NCI-H748 (cell line): ENCODE measurements at regions not wholly inside any gene's neighbourhood (a gene's known extent, or its start where the extent isn't known, plus 50 kb on each side); places are given as distances from the start of the nearest gene placed in this dataset.
A peak's percentile ranks its signal among the peaks of the same experiment; 100 is the strongest.
"Not testable (repeated sequence)": the region's sequence is repeated elsewhere in the genome, so short reads cannot be mapped to it uniquely, and the experiment has no call there.

Experiments used
- DNase-seq: peaks from one replicate; lab custom pipeline; 2025; ENCODE audit not compliant: unreplicated experiment; lab: John Stamatoyannopoulos, UW

DNA sequence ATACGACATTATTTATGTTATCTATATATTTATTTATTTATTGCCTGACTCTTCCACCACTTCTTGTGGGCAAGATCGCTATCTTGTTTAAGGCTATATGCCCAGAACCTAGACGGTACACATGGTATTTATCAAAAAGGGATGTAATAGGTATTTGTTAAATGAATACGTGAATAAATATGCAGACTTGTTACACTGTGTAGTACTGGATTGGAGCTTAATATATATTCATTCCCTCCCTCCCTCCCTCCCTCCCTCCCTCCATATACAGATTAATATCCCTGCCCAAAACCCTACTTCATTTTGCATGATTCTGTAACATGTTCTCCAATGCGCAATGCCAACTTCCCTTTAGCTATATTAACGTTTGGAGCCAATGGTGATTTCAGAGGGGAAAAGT, 1273.7 kb upstream of the AUTS2 start:
- no peak for DNase-seq

DNA sequence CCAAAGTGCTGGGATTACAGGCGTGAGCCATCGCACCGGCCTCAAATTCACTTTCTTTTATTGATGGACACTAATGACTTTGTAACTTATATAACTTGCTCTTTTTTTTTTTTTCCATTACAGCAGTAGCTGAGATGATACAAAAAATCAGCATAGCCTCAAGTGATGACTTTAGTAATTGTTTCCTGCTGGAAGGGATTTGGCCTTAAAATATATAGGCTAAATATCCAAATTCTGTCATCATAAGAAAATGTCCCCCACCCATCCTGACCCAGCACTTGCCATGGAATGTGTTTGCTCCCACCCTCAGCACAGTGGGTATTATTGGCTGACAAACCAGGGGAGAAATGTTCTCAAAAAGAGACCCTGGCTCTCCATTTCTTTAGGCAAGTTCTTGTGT, 1264.1 kb upstream of the AUTS2 start:
- DNase-seq: no peak

DNA sequence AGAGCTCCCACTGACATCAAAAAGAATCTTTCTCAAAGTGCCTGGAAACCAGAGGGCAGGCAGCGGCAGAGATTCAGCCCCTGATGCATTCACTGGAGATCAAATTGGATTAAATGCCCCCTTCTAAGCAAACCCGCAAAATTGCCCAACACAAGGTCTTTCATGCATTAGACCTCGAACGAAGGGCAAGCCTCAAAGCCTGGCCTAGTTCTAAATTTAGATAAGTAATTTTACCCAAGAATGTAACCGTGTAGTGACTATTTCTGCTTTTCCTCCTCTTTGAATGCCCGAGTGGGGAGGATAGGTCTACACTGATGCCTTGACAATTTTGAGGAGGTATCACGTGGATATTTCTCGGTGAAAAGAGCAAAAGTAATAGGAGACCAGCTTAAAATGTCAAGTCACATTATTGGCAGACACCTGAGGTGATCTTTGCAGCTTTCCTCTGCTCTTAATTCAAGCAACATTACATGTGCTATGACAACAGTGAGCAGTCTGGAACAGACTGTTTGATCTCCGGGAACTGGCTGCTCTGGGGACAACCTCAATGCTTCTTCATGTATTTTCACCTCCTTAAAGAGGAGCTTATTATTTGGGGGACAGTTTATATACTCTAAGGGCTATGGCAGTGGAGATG, 1263.5 kb upstream of the AUTS2 start:
- DNase-seq: no peak

DNA sequence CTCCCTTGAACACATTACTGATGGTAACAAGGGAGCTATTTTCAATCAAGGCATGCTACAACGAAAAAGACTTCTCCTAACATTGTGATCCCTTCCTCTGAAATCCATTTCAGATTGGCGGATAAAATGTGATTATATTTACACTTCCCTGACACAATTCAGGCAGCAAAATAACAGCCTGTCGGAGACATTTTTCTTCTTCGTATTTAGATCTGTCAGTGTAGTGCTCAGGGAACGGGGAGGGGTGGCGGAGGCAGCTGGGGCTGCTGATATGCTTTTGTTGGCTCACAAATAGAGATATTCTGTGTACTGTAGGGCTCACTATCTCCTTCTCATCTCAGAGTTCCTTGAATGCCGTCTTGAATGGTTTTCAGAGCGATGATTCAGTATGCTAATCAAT, 1261.7 kb upstream of the AUTS2 start:
- DNase-seq: no peak

DNA sequence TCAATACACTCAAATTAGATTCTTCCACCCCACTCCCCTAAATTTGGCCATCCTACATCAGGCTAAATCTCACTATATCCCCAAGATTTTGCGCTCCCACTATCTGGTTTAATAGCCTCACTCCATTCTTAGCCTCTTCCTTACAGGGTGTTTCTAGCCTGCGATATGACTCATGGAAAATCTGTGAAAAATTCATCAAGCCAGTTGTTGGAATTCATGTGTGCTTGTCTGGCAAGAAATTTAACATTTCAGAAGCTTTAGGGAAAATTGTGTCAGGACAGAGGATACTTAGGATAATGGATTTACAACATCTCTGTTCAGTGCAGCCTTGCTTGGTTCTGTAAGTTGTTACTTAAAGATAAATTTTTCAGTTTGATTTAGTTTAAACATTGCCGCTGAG, 1249.9 kb upstream of the AUTS2 start:
- no peak for DNase-seq

DNA sequence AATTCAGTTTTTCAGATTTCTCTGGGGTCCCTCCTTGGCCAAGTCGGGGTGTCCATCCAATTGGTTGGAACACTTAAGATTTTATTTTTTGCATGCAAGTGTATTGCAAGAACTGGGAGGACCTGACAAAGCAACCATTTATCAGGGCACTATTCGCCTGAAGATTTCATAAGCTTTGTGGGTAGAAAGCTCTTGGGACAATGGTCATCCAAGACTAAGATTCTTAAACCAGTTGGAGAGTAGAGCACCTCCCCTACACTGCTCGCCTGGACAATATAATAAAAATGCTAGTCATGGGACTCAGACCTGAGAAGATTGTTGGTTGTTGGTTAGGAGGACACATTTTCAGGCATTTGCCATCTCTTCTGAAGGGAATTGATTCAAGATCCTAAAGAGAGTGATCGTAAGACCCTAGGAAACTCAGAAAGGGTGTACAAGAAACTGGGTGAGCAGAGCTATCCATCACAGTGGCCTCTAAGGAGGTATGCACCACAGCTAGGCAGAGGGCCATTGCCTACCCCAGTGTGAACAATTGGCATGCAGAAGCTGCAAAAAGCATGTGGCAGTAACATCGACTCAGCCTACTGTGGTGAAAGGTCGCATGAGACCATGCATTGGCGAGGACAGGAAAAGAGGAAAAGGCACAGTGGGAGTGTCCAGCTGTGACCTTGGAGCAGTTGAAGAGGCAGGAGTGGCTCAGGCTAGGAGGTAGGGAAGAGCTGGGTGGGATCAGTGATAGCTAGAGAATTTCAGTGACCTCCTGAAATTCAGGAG, 1235.3 kb upstream of the AUTS2 start:
- DNase-seq: no peak

DNA sequence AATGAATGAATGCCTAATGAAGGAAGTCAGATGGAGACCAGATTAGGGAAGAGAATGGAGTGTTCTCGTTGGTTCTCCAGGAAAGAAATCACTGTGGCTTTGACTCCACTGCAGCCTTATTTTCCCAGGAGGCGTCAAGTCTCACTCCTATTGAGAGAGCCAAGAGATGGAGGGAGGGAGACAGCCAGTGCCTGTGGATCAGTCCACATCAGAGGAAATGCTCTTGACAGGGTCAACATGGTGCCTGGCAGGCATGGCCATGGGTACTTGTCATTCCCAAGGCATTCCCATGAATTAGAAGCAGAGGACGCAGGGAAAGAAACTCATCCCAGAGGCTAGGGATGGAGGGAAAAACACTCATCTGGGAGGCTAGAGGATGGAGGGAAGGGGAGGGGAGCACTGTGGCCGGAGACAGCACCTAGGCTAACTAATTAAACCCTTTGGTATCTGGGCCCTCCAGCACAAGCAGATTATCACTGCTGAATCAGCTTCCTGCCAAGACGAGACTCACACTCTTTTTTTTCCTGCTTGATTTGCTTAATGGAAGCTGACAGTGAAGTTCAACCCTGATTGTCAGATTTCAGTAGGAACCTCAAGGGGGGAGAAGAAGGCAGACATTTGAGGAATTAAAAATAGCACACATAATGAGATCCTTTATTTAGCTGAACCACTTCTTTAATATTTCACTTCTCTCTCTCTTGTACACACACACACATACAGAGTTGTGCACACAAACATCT, 1233.2 kb upstream of the AUTS2 start:
- DNase-seq: no peak

DNA sequence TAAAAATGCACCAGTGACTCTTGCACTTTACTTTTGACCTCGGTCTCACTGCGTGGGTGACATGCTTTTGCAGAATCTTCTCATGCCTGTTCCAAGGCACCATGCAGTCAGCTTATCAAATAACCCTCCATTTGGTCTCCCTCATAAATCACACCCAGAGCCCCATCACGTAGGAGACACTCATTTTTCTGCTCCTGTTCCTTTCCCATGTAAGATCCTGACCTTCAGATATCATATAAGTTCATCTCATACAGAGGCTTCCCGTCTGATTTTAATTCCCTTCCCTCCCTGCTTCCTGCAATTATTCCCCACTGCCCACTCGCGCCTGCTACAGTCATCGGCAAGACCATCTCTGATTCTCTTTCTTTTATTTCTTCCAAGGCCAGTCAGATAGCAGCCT, 1226.3 kb upstream of the AUTS2 start:
- no peak for DNase-seq

DNA sequence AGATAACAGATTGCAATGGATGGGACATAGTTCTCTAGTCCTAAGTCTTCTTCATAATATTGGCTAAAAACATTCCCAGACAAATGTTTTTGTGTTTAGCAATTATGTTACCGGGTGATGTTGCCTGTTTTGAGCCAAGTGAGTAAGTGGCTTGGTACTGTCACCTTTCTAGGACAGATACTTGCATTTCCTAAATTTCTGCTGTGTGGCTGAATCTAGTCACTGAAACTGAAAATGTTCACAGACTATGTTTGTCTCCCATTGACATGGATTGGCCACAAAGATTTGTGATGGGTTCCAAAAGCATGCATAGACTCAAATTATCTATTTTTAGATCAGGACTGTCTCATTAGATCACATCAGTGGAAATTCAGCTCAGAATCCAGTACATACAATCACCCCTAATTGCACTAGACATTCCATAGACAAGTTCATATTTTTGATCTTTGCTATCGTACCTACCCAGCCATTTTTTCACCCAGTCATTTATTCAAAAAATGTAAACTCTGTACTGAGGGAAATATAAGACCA, 1222.1 kb upstream of the AUTS2 start:
- no peak for DNase-seq

DNA sequence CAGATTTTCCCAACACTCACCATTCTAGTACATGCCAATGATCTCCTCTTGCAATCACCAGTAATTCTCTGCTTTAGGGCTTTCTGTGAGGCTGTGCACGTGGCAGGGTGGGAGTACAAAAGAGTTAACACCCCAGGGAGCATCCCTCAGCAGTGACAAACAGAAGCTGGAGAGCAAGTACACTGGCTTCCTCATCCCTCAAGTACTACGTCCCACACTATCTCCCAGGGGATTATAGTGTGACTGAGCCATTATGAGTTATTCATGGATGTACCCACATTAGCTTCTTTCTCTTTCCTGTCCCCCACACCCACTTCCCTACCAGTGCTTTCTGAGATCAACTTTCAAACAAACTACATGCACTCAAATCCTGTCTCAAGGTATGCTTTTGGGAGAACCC, 1216.5 kb upstream of the AUTS2 start:
- DNase-seq: no peak

DNA sequence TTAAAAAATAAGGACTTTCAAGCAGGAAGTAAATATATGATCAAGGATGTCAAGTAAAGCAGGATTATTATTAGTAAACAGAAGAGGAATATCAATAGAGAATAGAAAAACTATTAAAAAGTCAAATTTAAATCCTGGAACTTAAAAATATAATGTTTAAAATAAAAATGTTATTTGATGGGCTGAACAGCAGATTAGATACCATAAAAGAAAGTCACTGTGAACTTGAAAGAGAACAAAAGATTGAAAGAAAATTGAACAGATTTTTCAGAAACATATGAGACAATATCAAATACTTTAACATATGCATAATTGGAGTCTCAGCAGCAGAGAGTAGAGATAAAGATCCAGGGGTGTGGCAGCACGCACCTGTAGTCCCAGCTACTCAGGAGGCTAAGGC, 1213.7 kb upstream of the AUTS2 start:
- no peak for DNase-seq

DNA sequence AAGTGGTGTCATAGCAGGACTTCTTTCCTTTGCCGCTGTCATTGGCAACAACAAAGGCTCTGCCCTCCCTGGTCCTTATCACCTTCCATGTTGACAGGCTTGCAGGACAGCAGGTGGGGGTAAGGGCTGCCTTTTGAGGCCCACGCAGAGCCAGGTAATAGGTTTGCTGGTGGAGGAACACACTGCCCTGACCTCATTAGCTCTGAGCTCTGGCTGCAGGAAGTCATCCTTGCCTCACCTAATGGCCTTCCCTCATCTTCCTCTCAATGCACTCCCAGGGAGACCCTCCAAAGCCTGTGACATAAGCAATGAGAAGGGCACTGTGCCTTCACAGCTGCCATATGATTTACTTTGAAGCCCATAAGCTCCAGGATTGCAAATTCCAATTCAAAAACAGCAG, 1205.2 kb upstream of the AUTS2 start:
- DNase-seq: peak; percentile 33

DNA sequence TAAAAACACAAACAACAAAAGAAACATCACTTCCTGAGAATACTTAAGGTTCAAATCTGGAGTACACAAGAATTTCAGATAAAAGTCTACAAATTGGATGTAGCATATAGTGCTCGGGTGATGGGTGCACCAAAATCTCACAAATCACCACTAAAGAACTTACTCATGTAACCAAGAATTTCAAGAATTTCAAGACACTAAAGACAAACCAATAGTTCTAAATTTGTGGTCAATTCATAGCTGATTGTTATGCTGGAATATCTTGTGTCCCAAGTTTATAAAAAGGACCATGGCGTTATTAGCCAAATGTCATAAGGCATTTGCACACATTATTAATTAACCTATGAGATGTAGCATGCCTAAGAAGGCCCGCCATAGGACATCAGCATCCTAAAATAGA, 1204.1 kb upstream of the AUTS2 start:
- no peak for DNase-seq

DNA sequence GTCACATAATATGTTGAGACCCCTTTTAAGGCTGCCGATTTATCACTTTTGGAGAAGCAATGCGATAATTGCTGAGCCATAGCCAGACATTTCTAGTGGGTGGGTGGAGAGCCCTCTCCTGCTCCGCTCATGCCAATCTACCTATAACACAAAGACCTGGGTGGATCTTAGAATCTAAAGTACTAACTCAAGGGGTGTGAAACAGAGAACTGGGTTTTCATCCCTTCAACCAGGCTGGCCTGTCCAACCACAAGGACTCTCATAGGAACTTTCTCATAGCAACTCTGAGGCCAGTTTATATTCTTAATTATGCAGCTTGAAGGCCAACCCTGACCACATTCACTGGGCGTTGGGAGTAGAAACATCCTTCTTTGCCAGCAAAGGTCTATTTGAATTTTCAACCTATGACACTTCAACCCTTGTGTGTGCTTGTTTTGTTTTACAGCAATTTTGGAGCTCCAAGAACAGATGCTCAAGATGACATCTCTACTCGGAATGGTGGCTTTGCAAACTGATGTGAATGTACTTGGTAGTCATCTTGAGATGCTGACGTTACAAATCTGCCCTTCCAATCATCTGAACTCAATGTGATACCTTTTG, 1198.2 kb upstream of the AUTS2 start:
- DNase-seq: no peak

DNA sequence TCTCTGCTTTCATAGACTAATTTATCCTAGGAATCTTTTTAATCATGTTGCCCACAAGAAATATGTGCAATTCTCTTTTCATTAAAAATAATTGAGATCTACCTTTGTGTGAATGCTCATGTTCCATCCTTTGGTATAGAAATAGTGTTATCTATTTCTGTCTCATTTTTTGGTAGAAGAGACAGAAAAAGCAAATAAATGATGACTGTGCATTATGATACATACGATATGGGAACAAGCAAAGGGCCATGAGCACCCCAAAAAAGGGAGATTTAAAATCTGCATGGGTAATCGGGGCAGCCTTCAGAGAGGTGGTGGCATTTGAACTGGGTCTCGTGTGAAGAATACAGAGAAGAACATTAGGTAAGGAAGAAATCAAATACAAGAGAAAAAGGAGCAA, 1197.5 kb upstream of the AUTS2 start:
- DNase-seq: no peak

DNA sequence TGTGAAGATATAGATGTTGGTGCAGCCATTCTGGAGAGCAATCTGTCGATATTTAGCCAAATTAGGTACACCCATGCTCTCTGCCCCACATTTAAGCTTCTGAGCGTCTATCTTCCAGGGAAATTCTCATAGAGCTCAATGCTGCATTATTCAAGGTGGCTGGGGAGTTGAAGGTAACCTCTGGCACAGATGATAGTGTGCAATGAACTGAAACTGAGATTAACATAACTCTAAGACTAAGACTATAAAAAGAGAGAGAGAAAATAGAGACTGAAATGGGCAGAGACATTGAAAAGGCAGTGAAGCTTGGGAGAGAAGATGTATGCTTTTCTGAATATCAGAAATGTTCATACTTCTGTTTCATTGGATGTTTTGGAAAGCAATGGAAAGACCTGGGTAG, 1197.0 kb upstream of the AUTS2 start:
- no peak for DNase-seq

DNA sequence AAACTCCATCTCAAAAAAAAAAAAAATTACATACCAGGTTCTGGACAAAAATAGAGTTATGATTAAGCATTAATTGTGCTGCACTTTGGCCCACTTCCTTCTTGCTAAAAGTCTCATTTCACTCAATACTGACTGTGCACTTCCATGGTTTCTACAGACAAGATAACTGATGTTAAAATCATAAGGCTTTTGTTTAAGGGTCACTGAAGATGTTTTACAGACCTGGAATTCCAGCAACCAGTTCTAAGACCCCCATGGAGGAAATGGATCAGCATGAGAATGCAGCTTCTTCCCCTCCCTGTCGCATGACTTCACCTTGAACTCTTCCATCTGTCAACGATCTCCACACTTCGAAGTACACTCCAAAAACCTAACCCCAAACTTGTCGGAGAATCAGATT, 1191.8 kb upstream of the AUTS2 start:
- DNase-seq: no peak

DNA sequence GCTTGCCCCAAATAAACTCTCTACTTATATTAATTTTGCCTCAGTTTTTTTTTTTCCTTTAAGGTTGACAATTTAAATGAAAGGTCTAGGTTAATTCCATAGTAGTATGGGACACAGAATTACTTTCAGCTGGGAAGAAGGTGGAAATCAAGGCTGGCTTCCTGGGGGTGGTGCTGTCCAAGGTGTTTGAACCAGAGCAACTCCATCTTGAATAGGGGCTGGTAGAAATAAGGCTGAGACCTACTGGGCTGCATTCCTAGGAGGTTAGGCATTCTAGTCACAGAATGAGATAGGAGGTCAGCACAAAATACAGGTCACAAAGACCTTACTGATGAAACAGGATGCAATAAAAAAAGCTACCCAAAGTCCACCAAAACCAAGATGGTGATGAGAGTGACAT, 1190.8 kb upstream of the AUTS2 start:
- DNase-seq: no peak

DNA sequence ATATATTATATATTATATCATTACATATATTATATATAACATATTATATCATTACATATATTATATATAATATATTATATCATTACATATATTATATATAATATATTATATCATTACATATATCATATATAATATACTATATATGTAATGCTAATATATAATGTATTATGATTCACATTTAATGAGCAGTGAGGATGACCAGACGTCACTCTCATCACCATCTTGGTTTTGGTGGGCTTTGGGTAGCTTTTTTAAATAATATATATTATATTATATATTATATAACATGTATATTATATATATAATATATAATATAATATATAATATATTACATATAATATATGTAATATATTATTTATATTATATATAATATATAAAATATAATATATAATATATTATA, 1189.4 kb upstream of the AUTS2 start:
- DNase-seq: no peak

DNA sequence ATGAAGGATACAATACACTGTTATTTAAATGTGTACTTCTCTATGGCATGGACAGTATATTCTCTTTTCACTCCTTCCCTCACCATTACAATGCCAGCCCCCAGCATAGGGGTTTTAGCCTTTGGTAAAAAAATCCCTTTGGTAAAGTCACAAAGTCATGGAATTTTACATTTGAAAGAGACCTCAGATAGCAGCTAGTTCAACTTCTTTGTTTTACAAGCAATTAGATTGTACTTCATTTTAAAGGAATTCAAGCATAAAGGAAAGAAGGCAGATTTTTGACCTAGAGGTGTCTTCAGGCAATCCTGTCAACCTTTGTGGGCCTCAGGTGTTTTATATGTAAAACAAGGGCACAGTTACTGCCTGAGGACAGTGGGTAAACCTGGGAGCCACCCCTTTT, 1188.4 kb upstream of the AUTS2 start:
- DNase-seq: no peak

DNA sequence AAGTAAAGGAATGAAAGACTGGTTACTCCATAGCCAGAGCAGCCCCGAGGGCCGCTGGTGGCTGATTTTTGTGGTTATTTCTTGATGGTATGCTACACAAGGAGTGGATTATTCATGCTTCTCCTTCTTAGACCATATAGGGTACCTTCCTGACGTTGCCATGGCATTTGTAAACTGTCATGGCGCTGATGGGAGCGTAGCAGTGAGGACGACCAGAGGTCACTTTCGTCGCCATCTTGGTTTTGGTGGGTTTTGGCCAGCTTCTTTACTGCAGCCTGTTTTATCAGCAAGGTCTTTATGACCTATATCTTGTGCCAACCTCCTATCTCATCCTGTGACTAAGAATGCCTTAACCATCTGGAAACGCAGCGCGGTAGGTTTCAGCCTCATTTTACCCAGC, 1187.6 kb upstream of the AUTS2 start:
- DNase-seq: not testable (repeated sequence)

DNA sequence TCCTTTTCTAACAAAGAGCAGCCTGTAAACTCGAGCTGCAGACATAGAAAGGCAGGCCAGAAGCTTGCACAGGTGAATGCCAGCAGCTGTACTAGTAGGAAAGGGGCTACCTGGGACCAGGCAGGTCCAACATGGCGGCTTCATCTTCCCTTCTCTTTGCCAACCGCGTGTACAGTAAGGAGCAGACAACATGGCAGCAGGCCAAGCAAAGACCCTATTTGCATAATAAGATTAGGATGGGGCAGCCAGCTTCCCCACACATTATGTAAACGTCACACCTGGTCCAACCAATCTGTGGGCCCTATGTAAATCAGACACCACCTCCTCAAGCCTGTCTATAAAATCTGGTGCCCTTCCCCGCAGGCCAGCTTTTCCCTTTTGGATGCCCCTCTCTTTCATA, 1186.5 kb upstream of the AUTS2 start:
- DNase-seq: peak; percentile 62
